ENCODE measurements at regions not wholly inside any gene's neighbourhood (a gene's known extent, or its start where the extent isn't known, plus 50 kb on each side); places are given as distances from the start of the nearest gene placed in this dataset.

- intact Hi-C loops (cut with micrococcal nuclease) = no loop called here
- DNase-seq = no peak
- no peaks in the 10 kb centered on the region for H3K36me3 Mint-ChIP-seq (ENCODE audit: low read depth)
- no peak overlapping the region for H3K4me3 Mint-ChIP-seq
- H3K27me3 Mint-ChIP-seq = no peaks in the 10 kb centered on the region
- no peaks in the 10 kb centered on the region for H3K4me1 Mint-ChIP-seq (ENCODE audit: low read depth)
- peaks cover 5% of the 10 kb centered on the region for H3K9me3 Mint-ChIP-seq
- ATAC-seq = no peak
- H3K27ac Mint-ChIP-seq = no peak overlapping the region
- ChIA-PET CTCF (no interaction called here), POLR2A (no interaction called here)
- no peak for TF ChIP-seq CTCF (IDR thresholded peaks at IDR 0.05)
Measured at GRCh38 chr3:88828466-88828865, 279.0 kb upstream of the EPHA3 start.

GRCh38 chr3:88852606-88853005, 254.8 kb upstream of the EPHA3 start:
- Mint-ChIP-seq H3K27me3 (no peaks in the 10 kb centered on the region), H3K4me1 (ENCODE audit: low read depth) (no peaks in the 10 kb centered on the region), H3K9me3 (peaks cover 6% of the 10 kb centered on the region), H3K4me3 (no peak overlapping the region), H3K27ac (no peak overlapping the region), H3K36me3 (ENCODE audit: low read depth) (no peaks in the 10 kb centered on the region)
- ChIA-PET CTCF (no interaction called here), POLR2A (no interaction called here)
- intact Hi-C loops (cut with micrococcal nuclease) = no loop called here
- no peak for TF ChIP-seq CTCF (IDR thresholded peaks at IDR 0.05)
- ATAC-seq = no peak
- no peak for DNase-seq

- no peak overlapping the region for H3K4me3 Mint-ChIP-seq
- no peak overlapping the region for H3K27ac Mint-ChIP-seq
- H3K9me3 Mint-ChIP-seq = peaks cover 6% of the 10 kb centered on the region
- no peaks in the 10 kb centered on the region for H3K4me1 Mint-ChIP-seq (ENCODE audit: low read depth)
- intact Hi-C loops (cut with micrococcal nuclease) = no loop called here
- POLR2A ChIA-PET = no interaction called here
- no peak for ATAC-seq
- H3K27me3 Mint-ChIP-seq = no peaks in the 10 kb centered on the region
- CTCF ChIA-PET = no interaction called here
- no peak for DNase-seq
- no peak for TF ChIP-seq CTCF (IDR thresholded peaks at IDR 0.05)
- no peaks in the 10 kb centered on the region for H3K36me3 Mint-ChIP-seq (ENCODE audit: low read depth)
Measured at GRCh38 chr3:88863196-88863595, 244.2 kb upstream of the EPHA3 start.

- no peaks in the 10 kb centered on the region for H3K27me3 Mint-ChIP-seq
- DNase-seq (no peak), ATAC-seq (no peak)
- no peaks in the 10 kb centered on the region for H3K36me3 Mint-ChIP-seq (ENCODE audit: low read depth)
- H3K9me3 Mint-ChIP-seq = peaks cover 8% of the 10 kb centered on the region
- POLR2A ChIA-PET = no interaction called here
- no peaks in the 10 kb centered on the region for H3K4me1 Mint-ChIP-seq (ENCODE audit: low read depth)
- H3K4me3 Mint-ChIP-seq = no peak overlapping the region
- no peak overlapping the region for H3K27ac Mint-ChIP-seq
- intact Hi-C loops (cut with micrococcal nuclease) = no loop called here
- no peak for TF ChIP-seq CTCF (IDR thresholded peaks at IDR 0.05)
- CTCF ChIA-PET = interaction anchor here (0.6 kb wide), 1 partner anchor 162 kb away, joined by 3 read pairs; no protein-coding TSS in a partner anchor
Measured at GRCh38 chr3:88876724-88877123, 230.7 kb upstream of the EPHA3 start.

- Mint-ChIP-seq H3K36me3 (ENCODE audit: low read depth) (no peaks in the 10 kb centered on the region), H3K9me3 (peaks cover 14% of the 10 kb centered on the region), H3K27ac (no peak overlapping the region), H3K4me1 (ENCODE audit: low read depth) (no peaks in the 10 kb centered on the region), H3K27me3 (no peaks in the 10 kb centered on the region), H3K4me3 (no peak overlapping the region)
- DNase-seq (no peak), ATAC-seq (no peak)
- ChIA-PET POLR2A (no interaction called here), CTCF (no interaction called here)
- intact Hi-C loops (cut with micrococcal nuclease) = no loop called here
- no peak for TF ChIP-seq CTCF (IDR thresholded peaks at IDR 0.05)
Measured at GRCh38 chr3:88879905-88880304, 227.5 kb upstream of the EPHA3 start.
